GM12864 (cell line): ENCODE measurements at regions not wholly inside any gene's neighbourhood (a gene's known extent, or its start where the extent isn't known, plus 50 kb on each side); places are given as distances from the start of the nearest gene placed in this dataset.

Experiments used
- DNase-seq: peaks from one replicate; pipeline ENCODE4 v3.0.0-alpha.2; 2011; ENCODE audit warnings: low read depth
- H3K4me3 ChIP-seq: 2 replicates; pipeline ENCODE4 v1.5.1; 2011; ENCODE audit warnings: mild to moderate bottlenecking, low read depth, low read length, control low read depth
- CTCF ChIP-seq: IDR thresholded peaks from 2 replicates; pipeline ENCODE4 v1.5.1; 2011; ENCODE audit warnings: low read depth, mild to moderate bottlenecking, moderate library complexity, low read length, control low read depth, inconsistent platforms; ENCODE audit errors: missing control alignments

GRCh38 chr14:97785495-97785894 is 988.3 kb downstream of the VRK1 start:
- no peak for DNase-seq
- no peak overlapping the region for H3K4me3 ChIP-seq
- no peak for TF ChIP-seq CTCF

- no peak for TF ChIP-seq CTCF
- no peak for DNase-seq
- no peak overlapping the region for H3K4me3 ChIP-seq
These were observed 991.2 kb downstream of the VRK1 start for GRCh38 chr14:97788364-97788763.

- no peak overlapping the region for H3K4me3 ChIP-seq
- no peak for TF ChIP-seq CTCF
These were observed 991.8 kb downstream of the VRK1 start for GRCh38 chr14:97788846-97789526.

GRCh38 chr14:97791072-97791471 is 993.9 kb downstream of the VRK1 start:
- no peak for DNase-seq
- TF ChIP-seq CTCF: no peak
- no peak overlapping the region for H3K4me3 ChIP-seq

More at GRCh38 chr14:97788846-97789526, 991.8 kb downstream of the VRK1 start:
- no peak for DNase-seq

- no peak overlapping the region for H3K4me3 ChIP-seq
- TF ChIP-seq CTCF: no peak
- no peak for DNase-seq
These were observed 994.7 kb downstream of the VRK1 start for GRCh38 chr14:97791906-97792305.

GRCh38 chr14:97796511-97796910 is 999.3 kb downstream of the VRK1 start:
- no peak overlapping the region for H3K4me3 ChIP-seq
- TF ChIP-seq CTCF: no peak
- no peak for DNase-seq

GRCh38 chr14:97798176-97798575 is 1001.0 kb downstream of the VRK1 start:
- TF ChIP-seq CTCF: no peak
- no peak for DNase-seq
- no peak overlapping the region for H3K4me3 ChIP-seq
